GM12878 (cell line): ENCODE measurements at regions not wholly inside any gene's neighbourhood (a gene's known extent, or its start where the extent isn't known, plus 50 kb on each side); places are given as distances from the start of the nearest gene placed in this dataset.

Source experiments
- ATAC-seq: fragments of 200-7000 bp; cut with Tn5 transposase; 3 replicates; pipeline ENCODE4 v1.9.1; 2020; ENCODE audit warnings: mild to moderate bottlenecking, moderate library complexity
- BruUV-seq: library from RNA; stranded (reverse); fragments of 400-500 nt; replicated peaks from 2 replicates; lab custom pipeline; 2021; lab: Mats Ljungman, UMichigan
- CTCF ChIA-PET: fragments of 300-600 bp; sonication (Branson Sonifier 250); formaldehyde crosslinking; extraction: SDS; loops from one replicate; lab custom pipeline; 2021; ENCODE audit warnings: inconsistent platforms; lab: Yijun Ruan, JAX
- POLR2A ChIA-PET: fragments of 350-600 bp; formaldehyde crosslinking; extraction: SDS; loops from one replicate; lab custom pipeline; 2021; ENCODE audit warnings: inconsistent platforms; lab: Charles Lee
- RAD21 ChIA-PET: fragments of 300-600 bp; sonication (Branson Sonifier 250); formaldehyde crosslinking; loops from one replicate; lab custom pipeline; 2023; ENCODE audit warnings: antibody characterized with exemption; ENCODE audit not compliant: unreplicated experiment; lab: Charles Lee
- SMC1A ChIA-PET: fragments of 300-600 bp; sonication (Branson Sonifier 250); formaldehyde crosslinking; loops from one replicate; lab custom pipeline; 2023; ENCODE audit not compliant: unreplicated experiment, uncharacterized antibody; lab: Charles Lee
- DNase-seq: peaks from one replicate; pipeline ENCODE4 v3.0.0-alpha.2; 2011; ENCODE audit warnings: low read depth, low spot score
- FAIRE-seq: peaks from 3 replicates; lab custom pipeline; 2011; peaks lifted over from hg19 to GRCh38; lab: Jason Lieb, UNC
- H2AFZ ChIP-seq: 2 replicates; pipeline ENCODE4 v1.6.0; 2011; ENCODE audit warnings: low read depth, low read length, control low read depth; ENCODE audit not compliant: control insufficient read depth
- H3K27ac ChIP-seq: 2 replicates; pipeline ENCODE4 v1.5.1; 2011; ENCODE audit warnings: control low read depth; ENCODE audit not compliant: control insufficient read depth, insufficient read depth
- H3K27me3 ChIP-seq, 2 experiments: replicated peaks in 1 of 2; 2 replicates each; pipeline versions ENCODE4 v1.6.0 to v1.6.1; 2011; ENCODE audit warnings: low read length in 1 of 2; ENCODE audit not compliant: control insufficient read depth in 2 of 2, insufficient read depth in 2 of 2
- H3K36me3 ChIP-seq, 2 experiments: 2 replicates each; pipeline ENCODE4 v1.5.1; 2011; ENCODE audit warnings: low read length in 1 of 2; ENCODE audit not compliant: control insufficient read depth in 2 of 2, insufficient read depth in 2 of 2
- H3K4me1 ChIP-seq: 2 replicates; pipeline ENCODE4 v1.6.1; 2011; ENCODE audit warnings: mild to moderate bottlenecking, low read length, moderate library complexity, mixed read lengths; ENCODE audit not compliant: control insufficient read depth, insufficient read depth
- H3K4me2 ChIP-seq: 2 replicates; pipeline ENCODE4 v1.6.0; 2011; ENCODE audit warnings: control low read depth; ENCODE audit not compliant: control insufficient read depth, insufficient read depth
- H3K4me3 ChIP-seq: fragments of 200-600 bp; sonication (generic); 2 replicates; pipeline ENCODE4 v1.5.1; 2016
- H3K79me2 ChIP-seq: 2 replicates; pipeline ENCODE4 v1.6.0; 2011; ENCODE audit warnings: low read length; ENCODE audit not compliant: control insufficient read depth, insufficient read depth
- H3K9ac ChIP-seq: 2 replicates; pipeline ENCODE4 v1.8.0; 2011; ENCODE audit warnings: low read length, control low read depth, mixed read lengths; ENCODE audit not compliant: control insufficient read depth, insufficient read depth
- H3K9me3 ChIP-seq: replicated peaks from 3 replicates; pipeline ENCODE4 v1.5.1; 2011; ENCODE audit warnings: mild to moderate bottlenecking, low read length; ENCODE audit not compliant: control insufficient read depth, insufficient read depth
- H4K20me1 ChIP-seq: 2 replicates; pipeline ENCODE4 v1.6.0; 2011; ENCODE audit not compliant: control insufficient read depth, insufficient read depth
- ASH2L ChIP-seq: fragments of 300-600, 200-600 bp; sonication (generic); IDR thresholded peaks from 2 replicates; pipeline ENCODE4 v1.6.1; 2017; ENCODE audit warnings: low read depth, mild to moderate bottlenecking, borderline replicate concordance
- BCL3 ChIP-seq: IDR thresholded peaks from 2 replicates; pipeline ENCODE4 v1.6.1; 2011; ENCODE audit warnings: borderline replicate concordance, low read depth, mild to moderate bottlenecking, moderate library complexity, low read length; ENCODE audit not compliant: insufficient read depth, poor library complexity, severe bottlenecking
- E4F1 ChIP-seq: fragments of 450-650 bp; IDR thresholded peaks from 2 replicates; pipeline ENCODE4 v1.6.1; 2018; ENCODE audit warnings: borderline replicate concordance, mild to moderate bottlenecking; ENCODE audit not compliant: partially characterized antibody
- FOXM1 ChIP-seq: IDR thresholded peaks from 2 replicates; pipeline ENCODE4 v1.6.1; 2012; ENCODE audit warnings: low read depth, mild to moderate bottlenecking, inconsistent platforms, low read length, moderate library complexity
- GABPA ChIP-seq: IDR thresholded peaks from 2 replicates; pipeline ENCODE4 v1.6.1; 2014; ENCODE audit warnings: antibody characterized with exemption, low read depth, mild to moderate bottlenecking, inconsistent platforms
- MEF2A ChIP-seq: IDR thresholded peaks from 2 replicates; pipeline ENCODE4 v1.6.1; 2011; ENCODE audit warnings: low read depth, mild to moderate bottlenecking, low read length, moderate library complexity; ENCODE audit not compliant: insufficient read depth
- POLR2AphosphoS5 ChIP-seq: IDR thresholded peaks from 2 replicates; pipeline ENCODE4 v1.6.1; 2011; ENCODE audit warnings: mild to moderate bottlenecking, low read length, inconsistent platforms
- SMARCA5 ChIP-seq: fragments of 450-650 bp; IDR thresholded peaks from 2 replicates; pipeline ENCODE4 v1.6.1; 2017; ENCODE audit warnings: mild to moderate bottlenecking
- TCF7 ChIP-seq: IDR thresholded peaks from 2 replicates; pipeline ENCODE4 v1.6.1; 2014; ENCODE audit warnings: antibody characterized with exemption, borderline replicate concordance
- ZNF622 ChIP-seq: fragments of 450-650 bp; IDR thresholded peaks from 2 replicates; pipeline ENCODE4 v1.6.1; 2017; ENCODE audit warnings: mild to moderate bottlenecking, inconsistent platforms
- WGBS: methylation state at CpG from one replicate; pipeline ENCODE4 v1.1.6; 2016; ENCODE audit warnings: low lambda C conversion rate; ENCODE audit not compliant: insufficient replicate concordance, insufficient coverage; ENCODE audit errors: missing lambda C conversion rate; 5-methylcytosine and 5-hydroxymethylcytosine counted together
- in situ Hi-C: fragments of 300-500 bp; cut with MboI; formaldehyde crosslinking; loops from 9 replicates; pipeline ENCODE4 v1.14.3; 2018; ENCODE audit warnings: mixed read lengths
- intact Hi-C: fragments of 100-400 bp; cut with micrococcal nuclease; formaldehyde crosslinking; loops from one replicate; pipeline ENCODE4 v1.14.2; 2022; ENCODE audit not compliant: unreplicated experiment
- TF ChIP-seq, protein P1 (sequence below): fragments of 450-650 bp; formaldehyde crosslinking; IDR thresholded peaks from 2 replicates; pipeline ENCODE4 v1.4.0; 2020; ENCODE audit warnings: mild to moderate bottlenecking, moderate library complexity

DNA sequence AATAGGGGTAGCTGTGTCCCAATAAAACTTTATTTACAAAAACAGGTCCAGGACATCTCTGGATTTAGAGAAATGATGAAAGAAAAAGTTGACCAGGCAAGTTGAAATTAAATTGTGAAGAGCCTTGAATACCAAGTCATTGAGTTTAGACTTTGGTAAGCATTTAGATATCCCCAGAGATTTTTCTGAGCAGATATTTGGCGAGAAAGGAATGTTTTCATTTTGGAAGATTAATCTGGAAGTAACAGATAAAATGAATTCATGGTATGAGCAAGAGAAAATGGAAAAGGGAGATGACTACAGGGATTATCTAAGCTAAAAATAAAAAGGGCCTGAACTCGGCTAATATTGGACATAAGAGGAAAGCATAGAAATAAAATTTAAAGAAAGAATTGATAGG lies 157.6 kb downstream of the ACTL7B start:
- no peaks in the 10 kb centered on the region for H4K20me1 ChIP-seq
- H3K36me3 ChIP-seq: no peaks in the 10 kb centered on the region
- intact Hi-C loops: no loop called here
- H3K9ac ChIP-seq: no peak overlapping the region
- ChIA-PET CTCF (no interaction called here), POLR2A (no interaction called here), SMC1A (no interaction called here), RAD21 (no interaction called here)
- BruUV-seq: no TSS peak
- in situ Hi-C loops: no loop called here
- no peaks in the 10 kb centered on the region for H3K4me1 ChIP-seq
- H3K4me2 ChIP-seq: no peak overlapping the region
- H3K27me3 ChIP-seq: no peaks in the 10 kb centered on the region
- H2AFZ ChIP-seq: no peak overlapping the region
- no peaks in the 10 kb centered on the region for H3K79me2 ChIP-seq
- DNase-seq: no peak
- H3K27ac ChIP-seq: no peak overlapping the region
- no peak for FAIRE-seq
- H3K4me3 ChIP-seq: no peak overlapping the region
- TF ChIP-seq MEF2A (no peak), ZNF622 (no peak)
- H3K9me3 ChIP-seq: no peaks in the 10 kb centered on the region
- 0% methylated on average over 2 of the region's 2 CpGs for WGBS
- ATAC-seq: no peak

GRCh38 chr9:108696156-108696555 lies 159.6 kb downstream of the ACTL7B start:
- H3K4me1 ChIP-seq: no peaks in the 10 kb centered on the region
- intact Hi-C loops: no loop called here
- DNase-seq: no peak
- in situ Hi-C loops: no loop called here
- no peak for TF ChIP-seq TCF7
- TF ChIP-seq FOXM1: no peak
- TF ChIP-seq POLR2AphosphoS5: no peak
- TF ChIP-seq ASH2L: no peak
- TF ChIP-seq E4F1: no peak
- TF ChIP-seq SMARCA5: no peak
- no peak for TF ChIP-seq GABPA
- no peak for TF ChIP-seq BCL3
- TF ChIP-seq, protein P1, sequence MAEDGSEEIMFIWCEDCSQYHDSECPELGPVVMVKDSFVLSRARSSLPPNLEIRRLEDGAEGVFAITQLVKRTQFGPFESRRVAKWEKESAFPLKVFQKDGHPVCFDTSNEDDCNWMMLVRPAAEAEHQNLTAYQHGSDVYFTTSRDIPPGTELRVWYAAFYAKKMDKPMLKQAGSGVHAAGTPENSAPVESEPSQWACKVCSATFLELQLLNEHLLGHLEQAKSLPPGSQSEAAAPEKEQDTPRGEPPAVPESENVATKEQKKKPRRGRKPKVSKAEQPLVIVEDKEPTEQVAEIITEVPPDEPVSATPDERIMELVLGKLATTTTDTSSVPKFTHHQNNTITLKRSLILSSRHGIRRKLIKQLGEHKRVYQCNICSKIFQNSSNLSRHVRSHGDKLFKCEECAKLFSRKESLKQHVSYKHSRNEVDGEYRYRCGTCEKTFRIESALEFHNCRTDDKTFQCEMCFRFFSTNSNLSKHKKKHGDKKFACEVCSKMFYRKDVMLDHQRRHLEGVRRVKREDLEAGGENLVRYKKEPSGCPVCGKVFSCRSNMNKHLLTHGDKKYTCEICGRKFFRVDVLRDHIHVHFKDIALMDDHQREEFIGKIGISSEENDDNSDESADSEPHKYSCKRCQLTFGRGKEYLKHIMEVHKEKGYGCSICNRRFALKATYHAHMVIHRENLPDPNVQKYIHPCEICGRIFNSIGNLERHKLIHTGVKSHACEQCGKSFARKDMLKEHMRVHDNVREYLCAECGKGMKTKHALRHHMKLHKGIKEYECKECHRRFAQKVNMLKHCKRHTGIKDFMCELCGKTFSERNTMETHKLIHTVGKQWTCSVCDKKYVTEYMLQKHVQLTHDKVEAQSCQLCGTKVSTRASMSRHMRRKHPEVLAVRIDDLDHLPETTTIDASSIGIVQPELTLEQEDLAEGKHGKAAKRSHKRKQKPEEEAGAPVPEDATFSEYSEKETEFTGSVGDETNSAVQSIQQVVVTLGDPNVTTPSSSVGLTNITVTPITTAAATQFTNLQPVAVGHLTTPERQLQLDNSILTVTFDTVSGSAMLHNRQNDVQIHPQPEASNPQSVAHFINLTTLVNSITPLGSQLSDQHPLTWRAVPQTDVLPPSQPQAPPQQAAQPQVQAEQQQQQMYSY (CRISPR knock-in tag): no peak
- no peak overlapping the region for H2AFZ ChIP-seq
- ChIA-PET SMC1A (no interaction called here), POLR2A (no interaction called here), RAD21 (no interaction called here), CTCF (no interaction called here)
- H3K27me3 ChIP-seq: no peaks in the 10 kb centered on the region
- no peak overlapping the region for H3K9ac ChIP-seq
- H3K27ac ChIP-seq: no peak overlapping the region
- H3K79me2 ChIP-seq: no peaks in the 10 kb centered on the region
- H3K36me3 ChIP-seq: no peaks in the 10 kb centered on the region
- H3K4me3 ChIP-seq: no peak overlapping the region
- ATAC-seq: no peak
- no peaks in the 10 kb centered on the region for H3K9me3 ChIP-seq
- no peak for FAIRE-seq
- 42% methylated on average over 3 of the region's 3 CpGs for WGBS
- H4K20me1 ChIP-seq: no peaks in the 10 kb centered on the region
- BruUV-seq: no TSS peak
- no peak overlapping the region for H3K4me2 ChIP-seq
